ENCODE measurements at regions not wholly inside any gene's neighbourhood (a gene's known extent, or its start where the extent isn't known, plus 50 kb on each side); places are given as distances from the start of the nearest gene placed in this dataset.

- H3K9me3 ChIP-seq (replicated peaks; ENCODE audit: control insufficient read depth, insufficient read depth, low read depth, low read length), result peaks cover 2% of the 10 kb centered on the region; the same call in 1 of the 2 replicates
- H3K9ac ChIP-seq (ENCODE audit: insufficient read depth in 1 of 2, low read depth in 2 of 2, low read length in 2 of 2), result no peak overlapping the region
- POLR2A ChIA-PET, result no interaction called here
- CTCF ChIA-PET (ENCODE audit: low intra/inter-chr PET ratio), result no interaction called here
- no peaks in the 10 kb centered on the region for H3K36me3 ChIP-seq (ENCODE audit: control insufficient read depth, insufficient read depth, low read length)
- H4K20me1 ChIP-seq (replicated peaks; ENCODE audit: control insufficient read depth, insufficient read depth, low read length), result no peaks in the 10 kb centered on the region
- 27% methylated on average over 3 of the region's 3 CpGs for WGBS (ENCODE audit: insufficient coverage, low coverage, missing lambda C conversion rate)
- no peaks in the 10 kb centered on the region for H3K27me3 ChIP-seq (ENCODE audit: control insufficient read depth in 2 of 2, insufficient read depth in 2 of 2, low read length in 2 of 2)
- H3K4me3 ChIP-seq, result no peak overlapping the region
- H3K4me1 ChIP-seq (replicated peaks in 1 of 2; ENCODE audit: control insufficient read depth in 2 of 2, insufficient read depth in 2 of 2, low read length in 2 of 2), result no peaks in the 10 kb centered on the region; a peak in 1 of 5 replicates
- no peaks in the 10 kb centered on the region for H3K79me2 ChIP-seq (ENCODE audit: control insufficient read depth, insufficient read depth, low read length)
- no peak overlapping the region for H2AFZ ChIP-seq (ENCODE audit: low read depth, low read length)
- H3K4me2 ChIP-seq (ENCODE audit: insufficient read depth, low read length), result no peak overlapping the region
- no peaks in the 10 kb centered on the region for H3K9me1 ChIP-seq (ENCODE audit: control insufficient read depth, insufficient read depth, low read length)
- no peak for ATAC-seq
- no peak overlapping the region for H3K27ac ChIP-seq (ENCODE audit: extremely low read depth, low read depth, low read length)
- DNase-seq (ENCODE audit: extremely low read depth in 1 of 4, low spot score in 3 of 4), result no peak
- in situ Hi-C loops (cut with MboI) (no loop called here), intact Hi-C loops (cut with micrococcal nuclease) (no loop called here)
- TF ChIP-seq NCOA4 (IDR thresholded peaks at IDR 0.05; ENCODE audit: partially characterized antibody), result no peak
- no peak for TF ChIP-seq ZC3H11A (IDR thresholded peaks at IDR 0.05; ENCODE audit: low read depth, low read length)
- no peak for TF ChIP-seq MITF (IDR thresholded peaks at IDR 0.05)
- TF ChIP-seq BHLHE40 (IDR thresholded peaks at IDR 0.05; ENCODE audit: low read length), result no peak
- TF ChIP-seq ZNF707 (CRISPR knock-in tag; conservative IDR thresholded peaks at IDR 0.05), result no peak
- no peak for TF ChIP-seq RNF2 (IDR thresholded peaks at IDR 0.05)
- TF ChIP-seq BDP1 (IDR thresholded peaks at IDR 0.05; ENCODE audit: insufficient read depth, insufficient read length), result no peak
- no peak for TF ChIP-seq RFX5 (IDR thresholded peaks at IDR 0.05; ENCODE audit: low read depth, low read length)
- TF ChIP-seq NRF1 (conservative IDR thresholded peaks at IDR 0.05 in 1 of 2, IDR thresholded peaks at IDR 0.05 in 1 of 2), result no peak
- TF ChIP-seq ZBTB12 (CRISPR knock-in tag; IDR thresholded peaks at IDR 0.05), result no peak
- TF ChIP-seq ETS1 (conservative IDR thresholded peaks at IDR 0.05; ENCODE audit: control insufficient read depth, low read depth, low read length), result no peak
- TF ChIP-seq E2F5 (CRISPR knock-in tag; IDR thresholded peaks at IDR 0.05), result no peak
- TF ChIP-seq TEAD1 (CRISPR knock-in tag; IDR thresholded peaks at IDR 0.05), result no peak
- BruUV-seq (replicated peaks), result no TSS peak
- no peak for FAIRE-seq
These were observed 200.9 kb upstream of the FN1 start for GRCh38 chr2:215636816-215637215.
